Liver (tissue), 8 donors: ENCODE measurements at regions not wholly inside any gene's neighbourhood (a gene's known extent, or its start where the extent isn't known, plus 50 kb on each side); places are given as distances from the start of the nearest gene placed in this dataset.
"Not testable (repeated sequence)": the region's sequence is repeated elsewhere in the genome, so short reads cannot be mapped to it uniquely, and the experiment has no call there.

Source experiments
- DNase-seq: peaks from one replicate; pipeline ENCODE4 v3.0.0-alpha.2; 2017; ENCODE audit warnings: low spot score
- H3K27ac ChIP-seq, 2 donors: one replicate each; pipeline ENCODE4 v1.7.0; 2013; ENCODE audit warnings: inconsistent platforms in 2 of 2, low read length in 2 of 2, control low read depth in 1 of 2, low read depth in 1 of 2, mild to moderate bottlenecking in 1 of 2
- H3K27me3 ChIP-seq, 4 donors: one replicate each; pipeline versions ENCODE4 v1.6.1 to v1.7.0; 2013; ENCODE audit warnings: low read length in 3 of 4, inconsistent platforms in 1 of 4, mild to moderate bottlenecking in 1 of 4, moderate library complexity in 1 of 4; ENCODE audit not compliant: control insufficient read depth in 4 of 4, insufficient read depth in 4 of 4
- H3K36me3 ChIP-seq, 4 donors: one replicate each; pipeline versions ENCODE4 v1.6.1 to v1.7.0; 2013; ENCODE audit warnings: low read length in 3 of 4, mild to moderate bottlenecking in 3 of 4, low read depth in 1 of 4, moderate library complexity in 1 of 4; ENCODE audit not compliant: control insufficient read depth in 4 of 4, insufficient read depth in 3 of 4
- H3K4me1 ChIP-seq, 4 donors: one replicate each; pipeline versions ENCODE4 v1.6.1 to v1.7.0; 2013; ENCODE audit warnings: low read length in 3 of 4, mild to moderate bottlenecking in 3 of 4, moderate library complexity in 1 of 4; ENCODE audit not compliant: control insufficient read depth in 4 of 4, insufficient read depth in 4 of 4
- H3K4me3 ChIP-seq, 3 donors: one replicate each; pipeline versions ENCODE4 v1.6.1 to v1.7.0; 2013; ENCODE audit warnings: low read length in 3 of 3, control low read depth in 1 of 3, low read depth in 1 of 3, mild to moderate bottlenecking in 1 of 3
- H3K9ac ChIP-seq, 2 donors: one replicate each; pipeline ENCODE4 v1.7.0; 2013; ENCODE audit warnings: low read length in 2 of 2, mild to moderate bottlenecking in 2 of 2, moderate library complexity in 2 of 2, control low read depth in 1 of 2, low read depth in 1 of 2
- H3K9me3 ChIP-seq, 4 donors: one replicate each; pipeline versions ENCODE4 v1.6.1 to v1.7.0; 2013; ENCODE audit warnings: low read length in 3 of 4; ENCODE audit not compliant: control insufficient read depth in 4 of 4
- EGR1 ChIP-seq, 2 donors: IDR thresholded peaks; 2 replicates each; pipeline ENCODE4 v1.6.1; 2016 to 2018; ENCODE audit warnings: antibody characterized with exemption in 2 of 2, low read depth in 2 of 2
- FOXA1 ChIP-seq: IDR thresholded peaks from 2 replicates; pipeline ENCODE4 v1.6.1; 2016; ENCODE audit warnings: antibody characterized with exemption
- FOXA2 ChIP-seq: IDR thresholded peaks from 2 replicates; pipeline ENCODE4 v1.6.1; 2016; ENCODE audit warnings: antibody characterized with exemption
- GABPA ChIP-seq, 2 donors: IDR thresholded peaks in 1 of 2; conservative IDR thresholded peaks in 1 of 2; 2 replicates each; pipeline ENCODE4 v1.6.1; 2016; ENCODE audit warnings: antibody characterized with exemption in 2 of 2, mild to moderate bottlenecking in 1 of 2, moderate library complexity in 1 of 2
- HNF4A ChIP-seq, 2 donors: conservative IDR thresholded peaks; 2 replicates each; pipeline ENCODE4 v1.6.1; 2016; ENCODE audit warnings: antibody characterized with exemption in 2 of 2, mild to moderate bottlenecking in 2 of 2
- HNF4G ChIP-seq: IDR thresholded peaks from 2 replicates; pipeline ENCODE4 v1.6.1; 2016; ENCODE audit warnings: antibody characterized with exemption
- JUND ChIP-seq, 2 donors: IDR thresholded peaks; 2 replicates each; pipeline ENCODE4 v1.6.1; 2016; ENCODE audit warnings: antibody characterized with exemption in 2 of 2
- NR2F2 ChIP-seq: IDR thresholded peaks from 2 replicates; pipeline ENCODE4 v1.6.1; 2016; ENCODE audit warnings: antibody characterized with exemption
- RAD21 ChIP-seq, 2 donors: IDR thresholded peaks; 2 replicates each; pipeline ENCODE4 v1.6.1; 2016; ENCODE audit warnings: antibody characterized with exemption in 2 of 2, mild to moderate bottlenecking in 2 of 2
- REST ChIP-seq: IDR thresholded peaks from 2 replicates; pipeline ENCODE4 v1.6.1; 2016; ENCODE audit warnings: antibody characterized with exemption, mild to moderate bottlenecking
- RXRA ChIP-seq, 2 donors: IDR thresholded peaks; 2 replicates each; pipeline ENCODE4 v1.6.1; 2017 to 2018; ENCODE audit warnings: antibody characterized with exemption in 2 of 2, mild to moderate bottlenecking in 1 of 2
- SP1 ChIP-seq: IDR thresholded peaks from 2 replicates; pipeline ENCODE4 v1.6.1; 2018; ENCODE audit warnings: antibody characterized with exemption, mild to moderate bottlenecking
- TAF1 ChIP-seq: conservative IDR thresholded peaks from 2 replicates; pipeline ENCODE4 v1.6.1; 2016; ENCODE audit warnings: antibody characterized with exemption, mild to moderate bottlenecking
- WGBS: extraction: QIAGEN DNeasy Blood & Tissue Kit; methylation state at CpG from one replicate; pipeline ENCODE4 v1.1.7; 2013; 5-methylcytosine and 5-hydroxymethylcytosine counted together
- TF ChIP-seq, protein P1 (sequence below): fragments of 150-350 bp; IDR thresholded peaks from 2 replicates; pipeline ENCODE4 v1.5.1; 2017; ENCODE audit warnings: improper control_type of control experiment, low read depth, low read length; ENCODE audit not compliant: missing input control
- TF ChIP-seq, protein P2 (sequence below): IDR thresholded peaks from 2 replicates; pipeline ENCODE4 v1.6.1; 2016; ENCODE audit warnings: antibody characterized with exemption
- TF ChIP-seq, protein P3 (sequence below): IDR thresholded peaks from 2 replicates; pipeline ENCODE4 v1.6.1; 2016; ENCODE audit warnings: antibody characterized with exemption
- TF ChIP-seq, protein P4 (sequence below): IDR thresholded peaks from 2 replicates; pipeline ENCODE4 v1.6.1; 2016; ENCODE audit warnings: antibody characterized with exemption
- donor health status: healthy.
- donor health status: healthy.
- donor health status: healthy.
- donor health status: healthy.
- donor health status: healthy.

DNA sequence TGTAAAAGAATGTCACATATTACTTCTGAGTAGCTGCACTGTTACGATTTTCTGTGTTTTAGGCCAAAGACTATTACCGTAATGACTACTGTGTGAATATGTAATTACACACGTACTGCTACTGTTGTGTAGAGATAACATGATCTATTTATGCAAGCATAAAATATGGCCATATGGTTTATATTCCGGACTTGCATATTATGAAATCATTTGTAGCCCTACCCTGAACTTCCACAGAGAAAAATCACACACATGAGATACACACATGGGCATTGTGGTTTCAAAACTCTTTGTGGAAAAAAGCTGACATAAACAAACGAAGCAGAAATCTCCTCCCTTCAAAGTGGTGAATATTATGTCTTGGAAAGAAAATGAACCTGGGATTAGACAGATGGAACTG lies 373.0 kb upstream of the ADAMTS5 start:
- H3K27ac ChIP-seq = no peak overlapping the region
- H3K9ac ChIP-seq = no peak overlapping the region
- no peak overlapping the region for H3K4me3 ChIP-seq
- 60% methylated on average over 5 of the region's 5 CpGs for WGBS
- no peaks in the 10 kb centered on the region for H3K27me3 ChIP-seq
- TF ChIP-seq HNF4G (no peak), TAF1 (no peak), FOXA2 (no peak), FOXA1 (no peak), RXRA (IDR thresholded peaks at IDR 0.05) (no peak), HNF4A (conservative IDR thresholded peaks at IDR 0.05) (no peak), NR2F2 (no peak), EGR1 (IDR thresholded peaks at IDR 0.05; ENCODE audit: low read depth in 2 of 2) (no peak), GABPA (IDR thresholded peaks at IDR 0.05 in 1 of 2, conservative IDR thresholded peaks at IDR 0.05 in 1 of 2) (no peak), RAD21 (IDR thresholded peaks at IDR 0.05) (no peak), JUND (IDR thresholded peaks at IDR 0.05) (no peak), SP1 (no peak), REST (no peak)
- TF ChIP-seq, protein P1, sequence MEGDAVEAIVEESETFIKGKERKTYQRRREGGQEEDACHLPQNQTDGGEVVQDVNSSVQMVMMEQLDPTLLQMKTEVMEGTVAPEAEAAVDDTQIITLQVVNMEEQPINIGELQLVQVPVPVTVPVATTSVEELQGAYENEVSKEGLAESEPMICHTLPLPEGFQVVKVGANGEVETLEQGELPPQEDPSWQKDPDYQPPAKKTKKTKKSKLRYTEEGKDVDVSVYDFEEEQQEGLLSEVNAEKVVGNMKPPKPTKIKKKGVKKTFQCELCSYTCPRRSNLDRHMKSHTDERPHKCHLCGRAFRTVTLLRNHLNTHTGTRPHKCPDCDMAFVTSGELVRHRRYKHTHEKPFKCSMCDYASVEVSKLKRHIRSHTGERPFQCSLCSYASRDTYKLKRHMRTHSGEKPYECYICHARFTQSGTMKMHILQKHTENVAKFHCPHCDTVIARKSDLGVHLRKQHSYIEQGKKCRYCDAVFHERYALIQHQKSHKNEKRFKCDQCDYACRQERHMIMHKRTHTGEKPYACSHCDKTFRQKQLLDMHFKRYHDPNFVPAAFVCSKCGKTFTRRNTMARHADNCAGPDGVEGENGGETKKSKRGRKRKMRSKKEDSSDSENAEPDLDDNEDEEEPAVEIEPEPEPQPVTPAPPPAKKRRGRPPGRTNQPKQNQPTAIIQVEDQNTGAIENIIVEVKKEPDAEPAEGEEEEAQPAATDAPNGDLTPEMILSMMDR = no peak
- TF ChIP-seq, protein P2, sequence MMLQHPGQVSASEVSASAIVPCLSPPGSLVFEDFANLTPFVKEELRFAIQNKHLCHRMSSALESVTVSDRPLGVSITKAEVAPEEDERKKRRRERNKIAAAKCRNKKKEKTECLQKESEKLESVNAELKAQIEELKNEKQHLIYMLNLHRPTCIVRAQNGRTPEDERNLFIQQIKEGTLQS = no peak
- TF ChIP-seq, protein P3, sequence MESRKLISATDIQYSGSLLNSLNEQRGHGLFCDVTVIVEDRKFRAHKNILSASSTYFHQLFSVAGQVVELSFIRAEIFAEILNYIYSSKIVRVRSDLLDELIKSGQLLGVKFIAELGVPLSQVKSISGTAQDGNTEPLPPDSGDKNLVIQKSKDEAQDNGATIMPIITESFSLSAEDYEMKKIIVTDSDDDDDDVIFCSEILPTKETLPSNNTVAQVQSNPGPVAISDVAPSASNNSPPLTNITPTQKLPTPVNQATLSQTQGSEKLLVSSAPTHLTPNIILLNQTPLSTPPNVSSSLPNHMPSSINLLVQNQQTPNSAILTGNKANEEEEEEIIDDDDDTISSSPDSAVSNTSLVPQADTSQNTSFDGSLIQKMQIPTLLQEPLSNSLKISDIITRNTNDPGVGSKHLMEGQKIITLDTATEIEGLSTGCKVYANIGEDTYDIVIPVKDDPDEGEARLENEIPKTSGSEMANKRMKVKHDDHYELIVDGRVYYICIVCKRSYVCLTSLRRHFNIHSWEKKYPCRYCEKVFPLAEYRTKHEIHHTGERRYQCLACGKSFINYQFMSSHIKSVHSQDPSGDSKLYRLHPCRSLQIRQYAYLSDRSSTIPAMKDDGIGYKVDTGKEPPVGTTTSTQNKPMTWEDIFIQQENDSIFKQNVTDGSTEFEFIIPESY = no peak
- TF ChIP-seq, protein P4, sequence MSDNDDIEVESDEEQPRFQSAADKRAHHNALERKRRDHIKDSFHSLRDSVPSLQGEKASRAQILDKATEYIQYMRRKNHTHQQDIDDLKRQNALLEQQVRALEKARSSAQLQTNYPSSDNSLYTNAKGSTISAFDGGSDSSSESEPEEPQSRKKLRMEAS = no peak
- H3K36me3 ChIP-seq = no peaks in the 10 kb centered on the region
- no peaks in the 10 kb centered on the region for H3K4me1 ChIP-seq
- no peak for DNase-seq
- no peaks in the 10 kb centered on the region for H3K9me3 ChIP-seq

DNA sequence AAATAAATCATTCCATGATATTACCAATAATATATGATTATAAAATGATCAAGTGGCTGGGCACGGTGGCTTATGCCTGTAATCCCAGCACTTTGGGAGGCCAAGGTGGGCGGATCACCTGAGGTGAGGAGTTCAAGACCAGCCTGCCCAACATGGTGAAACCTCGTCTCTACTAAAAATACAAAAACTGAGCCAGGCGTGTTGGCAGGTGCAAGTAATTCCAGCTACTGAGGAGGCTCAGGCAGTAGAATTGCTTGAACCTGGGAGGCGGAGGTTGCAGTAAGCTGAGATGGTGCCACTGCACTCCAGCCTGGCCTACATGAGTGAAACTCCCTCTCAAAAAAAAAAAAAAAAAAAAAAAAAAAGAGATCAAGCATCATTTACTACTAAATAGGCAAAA lies 371.1 kb upstream of the ADAMTS5 start:
- not testable (repeated sequence) for H3K9ac ChIP-seq, H3K4me3 ChIP-seq, H3K36me3 ChIP-seq, H3K4me1 ChIP-seq, H3K27ac ChIP-seq, DNase-seq, H3K9me3 ChIP-seq, H3K27me3 ChIP-seq
- WGBS = 77% methylated on average over 5 of the region's 5 CpGs
